ENCODE measurements at regions not wholly inside any gene's neighbourhood (a gene's known extent, or its start where the extent isn't known, plus 50 kb on each side); places are given as distances from the start of the nearest gene placed in this dataset.
A peak's percentile ranks its signal among the peaks of the same experiment; 100 is the strongest.

DNA sequence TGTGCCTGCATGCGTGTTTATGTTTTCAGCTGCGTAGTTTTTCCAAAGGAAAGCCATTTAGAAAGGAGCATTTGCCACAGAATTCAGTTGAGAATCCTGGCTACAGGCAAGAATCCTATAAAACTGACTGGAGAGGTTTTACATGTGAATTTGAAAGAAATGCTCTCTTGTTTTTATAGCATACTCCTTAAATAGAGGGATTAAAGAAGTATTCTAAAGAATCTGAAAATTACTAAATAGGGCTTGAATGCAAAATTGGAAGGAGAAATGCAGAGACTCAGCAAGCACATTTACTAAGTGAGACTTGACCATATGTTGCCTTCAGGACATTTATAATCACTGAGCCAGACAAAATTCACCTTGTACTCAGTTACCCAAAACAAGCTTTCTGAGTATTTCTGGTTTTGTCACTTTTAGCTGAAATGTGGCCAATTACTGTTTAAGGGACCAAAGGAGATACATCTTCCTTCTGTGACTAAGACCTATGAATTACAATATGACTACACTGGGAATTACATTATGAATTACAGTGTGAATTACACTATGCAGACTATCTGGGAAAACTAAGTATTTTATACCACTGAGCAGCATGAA, 107.4 kb upstream of the ASCC3 start:
- Mint-ChIP-seq H3K4me3 (no peak overlapping the region), H3K27me3 (ENCODE audit: low read depth) (peaks cover 2% of the 10 kb centered on the region), H3K27ac (no peak overlapping the region), H3K4me1 (ENCODE audit: low read depth) (no peaks in the 10 kb centered on the region), H3K9me3 (ENCODE audit: insufficient read depth) (no peaks in the 10 kb centered on the region), H3K36me3 (ENCODE audit: low read depth) (no peaks in the 10 kb centered on the region)
- ChIA-PET CTCF (no interaction called here), POLR2A (no interaction called here)
- DNase-seq (no peak), ATAC-seq (no peak)

DNA sequence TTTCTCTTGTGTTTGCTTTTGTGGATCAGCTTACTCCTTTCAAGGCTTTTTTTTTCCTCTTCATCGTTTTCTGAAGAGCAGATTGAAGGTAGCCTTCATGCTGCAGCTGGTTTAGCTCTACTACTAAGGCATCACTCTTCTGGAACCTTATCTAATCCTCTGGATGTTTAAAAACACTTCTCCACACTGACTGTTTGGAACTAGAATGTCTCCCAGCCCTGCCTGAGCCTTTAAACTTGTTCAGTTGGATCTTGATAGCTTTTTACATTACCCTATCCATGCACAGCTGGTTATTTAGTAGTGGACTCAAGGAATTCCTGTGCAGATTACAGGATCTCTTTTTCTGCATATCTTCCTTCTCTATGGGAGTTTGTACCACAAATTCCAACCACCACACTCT, 108.9 kb upstream of the ASCC3 start:
- H3K36me3 Mint-ChIP-seq (ENCODE audit: low read depth), result no peaks in the 10 kb centered on the region
- ATAC-seq (no peak), DNase-seq (no peak)
- H3K4me3 Mint-ChIP-seq, result no peak overlapping the region
- ChIA-PET POLR2A (no interaction called here), CTCF (no interaction called here)
- H3K4me1 Mint-ChIP-seq (ENCODE audit: low read depth), result no peaks in the 10 kb centered on the region
- no peaks in the 10 kb centered on the region for H3K9me3 Mint-ChIP-seq (ENCODE audit: insufficient read depth)
- no peak overlapping the region for H3K27ac Mint-ChIP-seq
- H3K27me3 Mint-ChIP-seq (ENCODE audit: low read depth), result peaks cover 2% of the 10 kb centered on the region

DNA sequence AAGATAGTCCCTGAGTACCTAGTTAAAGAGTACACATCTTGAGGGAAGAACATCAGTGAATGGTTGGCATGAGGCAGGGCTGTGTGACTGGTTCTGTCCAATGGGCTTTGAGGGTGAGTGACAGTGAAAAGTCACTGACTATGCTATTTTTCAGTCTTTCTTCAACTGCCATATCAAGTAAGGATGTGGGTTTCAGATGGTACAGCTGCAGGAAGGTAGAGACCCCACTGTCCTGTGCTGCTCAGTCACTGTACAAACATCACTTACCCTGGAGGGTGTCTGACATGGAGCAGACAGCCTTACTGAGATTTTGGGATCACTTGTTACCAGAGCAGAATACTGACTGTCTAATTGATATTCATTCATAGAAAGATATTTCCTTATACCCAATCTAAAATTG, 115.3 kb upstream of the ASCC3 start:
- Mint-ChIP-seq H3K27me3 (ENCODE audit: low read depth) (peaks cover 5% of the 10 kb centered on the region), H3K4me3 (no peak overlapping the region)
- no peak for ATAC-seq

DNA sequence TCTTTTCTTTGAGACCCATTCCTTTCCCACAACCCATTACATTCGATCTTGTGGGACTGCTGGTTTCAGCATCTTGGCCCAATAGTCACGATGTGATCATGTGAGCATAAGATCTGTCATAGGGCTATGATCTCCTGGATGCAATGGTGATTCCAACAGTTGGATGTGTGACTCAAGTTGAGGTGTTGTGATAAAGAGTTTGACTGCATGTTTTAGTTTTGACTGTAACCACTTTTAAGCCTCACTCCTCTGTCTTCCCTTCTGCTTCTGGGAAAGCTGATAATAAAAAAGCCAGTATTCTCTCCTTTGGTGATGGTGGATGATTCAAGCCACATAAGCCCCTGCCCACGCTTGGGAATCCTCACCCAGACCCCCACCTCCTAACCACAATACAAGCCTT, 117.0 kb upstream of the ASCC3 start:
- Mint-ChIP-seq H3K27ac (no peak overlapping the region), H3K4me3 (no peak overlapping the region), H3K9me3 (ENCODE audit: insufficient read depth) (peaks cover 6% of the 10 kb centered on the region), H3K36me3 (ENCODE audit: low read depth) (no peaks in the 10 kb centered on the region), H3K27me3 (ENCODE audit: low read depth) (peaks cover 2% of the 10 kb centered on the region), H3K4me1 (ENCODE audit: low read depth) (no peaks in the 10 kb centered on the region)
- POLR2A ChIA-PET, result no interaction called here
- ATAC-seq (no peak), DNase-seq (no peak)
- CTCF ChIA-PET, result no interaction called here

More for the DNA sequence above, 115.3 kb upstream of the ASCC3 start:
- DNase-seq, result no peak
- no peaks in the 10 kb centered on the region for H3K4me1 Mint-ChIP-seq (ENCODE audit: low read depth)
- H3K9me3 Mint-ChIP-seq (ENCODE audit: insufficient read depth), result no peaks in the 10 kb centered on the region
- ChIA-PET CTCF (no interaction called here), POLR2A (no interaction called here)
- no peak overlapping the region for H3K27ac Mint-ChIP-seq
- no peaks in the 10 kb centered on the region for H3K36me3 Mint-ChIP-seq (ENCODE audit: low read depth)

DNA sequence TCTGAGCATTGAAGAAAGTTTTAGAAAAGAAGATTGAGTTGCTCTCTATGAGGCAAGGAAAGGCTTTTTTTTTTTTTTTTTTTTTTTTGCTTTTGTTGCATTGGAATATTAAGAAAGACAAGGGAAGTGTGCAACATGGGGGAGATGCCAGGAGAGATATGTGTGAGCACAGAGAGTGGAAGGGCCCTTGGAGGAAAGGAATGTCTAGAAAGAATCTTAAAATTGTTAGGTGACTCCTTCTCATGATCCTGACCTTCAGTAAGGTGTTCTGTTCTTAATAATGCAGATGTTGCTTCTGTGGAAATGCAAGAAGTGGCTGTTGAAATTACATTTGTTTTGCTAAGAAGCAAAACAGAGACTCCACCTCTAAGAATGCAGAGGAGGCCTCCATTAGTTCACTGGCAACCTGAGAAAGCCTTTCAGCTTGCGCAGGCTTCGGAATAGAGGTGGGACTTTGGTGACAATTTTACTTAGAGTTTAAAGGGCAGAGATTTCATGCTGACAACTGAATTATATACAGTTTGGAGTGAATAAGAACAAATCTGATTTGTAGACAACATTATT, 118.0 kb upstream of the ASCC3 start:
- Mint-ChIP-seq H3K27me3 (ENCODE audit: low read depth) (peaks cover 2% of the 10 kb centered on the region), H3K36me3 (ENCODE audit: low read depth) (no peaks in the 10 kb centered on the region), H3K4me1 (ENCODE audit: low read depth) (no peaks in the 10 kb centered on the region), H3K9me3 (ENCODE audit: insufficient read depth) (peaks cover 6% of the 10 kb centered on the region), H3K4me3 (no peak overlapping the region), H3K27ac (no peak overlapping the region)
- no peak for ATAC-seq
- CTCF ChIA-PET, result no interaction called here
- DNase-seq, result no peak
- POLR2A ChIA-PET, result no interaction called here

DNA sequence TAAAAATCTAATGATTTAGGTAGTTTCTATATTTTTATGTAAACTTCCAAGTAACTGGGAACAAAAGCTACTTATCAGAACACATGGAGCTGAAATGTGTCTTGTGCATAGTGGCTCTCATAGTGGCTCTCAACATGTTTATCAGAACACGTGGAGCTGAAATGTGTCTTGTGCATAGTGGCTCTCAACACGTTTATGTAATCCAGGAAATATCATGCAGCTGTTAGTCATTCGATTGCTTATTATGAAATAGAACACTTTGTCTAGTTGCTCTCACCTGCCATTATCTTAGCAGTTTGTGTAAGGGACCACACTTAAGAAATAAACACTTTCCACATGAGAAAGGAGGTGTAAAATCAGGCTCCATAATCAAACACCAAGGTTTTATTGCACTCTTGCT, 119.2 kb upstream of the ASCC3 start:
- ATAC-seq (no peak), DNase-seq (no peak)
- peaks cover 2% of the 10 kb centered on the region for H3K27me3 Mint-ChIP-seq (ENCODE audit: low read depth)
- no peaks in the 10 kb centered on the region for H3K4me1 Mint-ChIP-seq (ENCODE audit: low read depth)
- H3K4me3 Mint-ChIP-seq, result no peak overlapping the region
- no peaks in the 10 kb centered on the region for H3K36me3 Mint-ChIP-seq (ENCODE audit: low read depth)
- no peak overlapping the region for H3K27ac Mint-ChIP-seq
- ChIA-PET CTCF (no interaction called here), POLR2A (no interaction called here)
- peaks cover 6% of the 10 kb centered on the region for H3K9me3 Mint-ChIP-seq (ENCODE audit: insufficient read depth)

DNA sequence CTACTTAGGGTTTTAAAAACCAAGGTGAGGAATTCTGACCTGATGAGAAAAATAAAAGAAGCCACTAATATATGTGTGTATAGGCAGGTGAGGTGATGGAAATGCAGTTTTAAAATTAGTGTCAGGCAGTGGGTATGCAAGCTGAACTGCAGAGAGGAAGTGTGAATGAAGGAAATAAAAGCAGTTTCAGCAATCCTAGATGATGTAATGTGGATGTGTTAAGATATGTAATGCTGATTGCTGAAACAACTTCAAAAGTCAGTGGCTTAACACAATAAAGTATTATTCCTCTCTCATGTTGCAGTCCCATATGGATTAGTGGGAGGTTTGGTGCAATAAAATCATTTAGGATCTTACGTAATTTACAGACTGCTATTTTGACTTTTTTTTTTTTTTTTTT, 119.9 kb upstream of the ASCC3 start:
- DNase-seq (no peak), ATAC-seq (no peak)
- H3K9me3 Mint-ChIP-seq (ENCODE audit: insufficient read depth), result peaks cover 6% of the 10 kb centered on the region
- POLR2A ChIA-PET, result no interaction called here
- no peaks in the 10 kb centered on the region for H3K4me1 Mint-ChIP-seq (ENCODE audit: low read depth)
- no peak overlapping the region for H3K27ac Mint-ChIP-seq
- peaks cover 2% of the 10 kb centered on the region for H3K27me3 Mint-ChIP-seq (ENCODE audit: low read depth)
- CTCF ChIA-PET, result no interaction called here
- H3K4me3 Mint-ChIP-seq, result no peak overlapping the region
- H3K36me3 Mint-ChIP-seq (ENCODE audit: low read depth), result no peaks in the 10 kb centered on the region

DNA sequence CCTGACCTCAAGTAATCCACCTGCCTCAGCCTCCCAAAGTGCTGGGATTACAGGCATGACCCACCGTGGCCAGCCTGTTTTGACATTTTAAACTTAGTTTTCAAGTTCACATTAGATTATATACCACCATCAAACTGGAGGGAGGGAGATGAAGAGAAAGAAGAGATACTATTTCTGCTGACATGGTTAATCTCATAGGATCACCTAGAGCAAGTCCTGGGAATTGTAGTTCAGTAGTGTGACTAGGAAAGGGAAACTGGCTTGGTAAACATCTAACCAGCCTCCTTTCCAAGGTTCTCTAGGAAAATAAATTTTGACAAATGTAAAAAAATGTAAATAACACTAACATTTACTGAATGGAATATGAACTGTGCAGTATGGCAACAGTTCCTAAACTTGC, 120.5 kb upstream of the ASCC3 start:
- H3K4me1 Mint-ChIP-seq (ENCODE audit: low read depth), result no peaks in the 10 kb centered on the region
- H3K27me3 Mint-ChIP-seq (ENCODE audit: low read depth), result peaks cover 2% of the 10 kb centered on the region
- H3K36me3 Mint-ChIP-seq (ENCODE audit: low read depth), result no peaks in the 10 kb centered on the region
- no peak overlapping the region for H3K4me3 Mint-ChIP-seq
- CTCF ChIA-PET, result no interaction called here
- peaks cover 6% of the 10 kb centered on the region for H3K9me3 Mint-ChIP-seq (ENCODE audit: insufficient read depth)
- POLR2A ChIA-PET, result no interaction called here
- ATAC-seq (no peak), DNase-seq (no peak)
- no peak overlapping the region for H3K27ac Mint-ChIP-seq

DNA sequence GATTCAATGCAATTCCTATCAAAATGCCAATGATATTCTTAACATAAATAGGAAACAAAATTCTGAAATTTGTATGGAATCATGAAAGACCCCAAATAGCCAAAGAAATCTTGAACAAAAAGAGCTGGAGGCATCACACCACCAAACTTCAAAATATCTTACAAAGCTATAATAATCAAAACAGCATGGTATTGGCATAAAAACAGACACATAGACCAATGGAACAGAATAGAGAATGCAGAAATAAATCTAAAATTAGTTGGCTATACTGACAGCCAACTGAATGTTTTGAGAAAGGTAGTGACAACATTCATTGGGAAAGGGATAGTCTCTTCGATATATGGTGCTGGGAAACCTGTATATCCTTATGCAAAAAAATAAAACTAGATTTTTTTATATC, 121.9 kb upstream of the ASCC3 start:
- H3K36me3 Mint-ChIP-seq (ENCODE audit: low read depth), result no peaks in the 10 kb centered on the region
- H3K4me3 Mint-ChIP-seq, result no peak overlapping the region
- no peak overlapping the region for H3K27ac Mint-ChIP-seq
- peaks cover 6% of the 10 kb centered on the region for H3K9me3 Mint-ChIP-seq (ENCODE audit: insufficient read depth)
- peaks cover 2% of the 10 kb centered on the region for H3K27me3 Mint-ChIP-seq (ENCODE audit: low read depth)
- POLR2A ChIA-PET, result no interaction called here
- ATAC-seq, result no peak
- H3K4me1 Mint-ChIP-seq (ENCODE audit: low read depth), result no peaks in the 10 kb centered on the region
- DNase-seq, result no peak
- CTCF ChIA-PET, result no interaction called here

DNA sequence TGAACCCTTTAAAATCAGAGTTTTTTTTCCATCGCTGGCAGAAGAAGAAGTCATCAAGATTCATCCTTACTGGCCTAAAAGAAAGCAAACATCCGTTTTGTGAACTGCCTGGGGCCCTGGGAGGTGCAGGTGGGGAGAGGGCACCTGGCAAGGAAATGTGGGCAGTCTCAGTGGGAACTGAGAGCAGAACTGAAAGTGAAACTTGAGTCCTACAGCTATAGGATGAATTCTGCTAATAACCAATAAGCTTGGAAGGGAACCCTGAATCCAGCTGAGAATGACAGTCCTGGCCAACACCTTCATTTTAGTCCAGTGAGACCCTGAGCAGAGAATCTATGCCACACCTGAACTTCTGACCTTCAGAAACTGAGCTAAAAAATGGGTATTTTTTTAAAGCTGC, 130.1 kb upstream of the ASCC3 start:
- H3K27me3 Mint-ChIP-seq (ENCODE audit: low read depth), result peaks cover under 1% of the 10 kb centered on the region
- H3K4me1 Mint-ChIP-seq (ENCODE audit: low read depth), result peaks cover 9% of the 10 kb centered on the region
- ATAC-seq (peak; percentile 74), DNase-seq (peak; percentile 23)
- H3K36me3 Mint-ChIP-seq (ENCODE audit: low read depth), result no peaks in the 10 kb centered on the region
- no peak overlapping the region for H3K4me3 Mint-ChIP-seq
- ChIA-PET POLR2A (no interaction called here), CTCF (no interaction called here)
- H3K9me3 Mint-ChIP-seq (ENCODE audit: insufficient read depth), result no peaks in the 10 kb centered on the region
- no peak overlapping the region for H3K27ac Mint-ChIP-seq

DNA sequence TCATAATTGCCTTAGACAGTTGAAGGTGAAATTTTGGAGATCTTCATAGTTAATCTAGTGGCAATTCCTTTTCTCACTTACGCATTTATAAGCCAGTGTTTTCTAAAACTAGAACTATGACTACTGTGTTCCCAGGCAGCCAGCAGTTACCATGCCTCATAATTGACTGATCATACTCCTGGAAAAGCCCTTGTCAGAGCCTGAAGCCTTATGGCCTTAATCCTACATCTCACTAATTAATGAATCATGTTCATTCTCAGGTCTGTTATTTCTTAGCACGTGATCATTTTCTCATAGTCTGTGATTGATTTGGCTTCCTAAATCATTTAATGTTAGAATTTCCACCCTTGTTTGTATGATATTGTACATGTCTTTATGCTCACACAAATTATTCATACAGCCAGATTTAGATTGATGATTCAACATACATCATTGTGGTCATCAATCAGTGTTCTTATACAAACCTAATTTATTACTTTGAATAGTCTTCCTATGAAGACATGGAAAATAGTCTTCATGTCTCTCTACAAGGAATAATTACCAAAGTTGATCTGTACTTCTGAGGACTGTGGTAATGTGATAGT, 132.6 kb upstream of the ASCC3 start:
- H3K27me3 Mint-ChIP-seq (ENCODE audit: low read depth), result peaks cover 2% of the 10 kb centered on the region
- H3K4me1 Mint-ChIP-seq (ENCODE audit: low read depth), result peaks cover 9% of the 10 kb centered on the region
- H3K4me3 Mint-ChIP-seq, result no peak overlapping the region
- H3K27ac Mint-ChIP-seq, result no peak overlapping the region
- POLR2A ChIA-PET, result no interaction called here
- no peaks in the 10 kb centered on the region for H3K9me3 Mint-ChIP-seq (ENCODE audit: insufficient read depth)
- CTCF ChIA-PET, result no interaction called here
- H3K36me3 Mint-ChIP-seq (ENCODE audit: low read depth), result no peaks in the 10 kb centered on the region
- ATAC-seq (no peak), DNase-seq (no peak)

DNA sequence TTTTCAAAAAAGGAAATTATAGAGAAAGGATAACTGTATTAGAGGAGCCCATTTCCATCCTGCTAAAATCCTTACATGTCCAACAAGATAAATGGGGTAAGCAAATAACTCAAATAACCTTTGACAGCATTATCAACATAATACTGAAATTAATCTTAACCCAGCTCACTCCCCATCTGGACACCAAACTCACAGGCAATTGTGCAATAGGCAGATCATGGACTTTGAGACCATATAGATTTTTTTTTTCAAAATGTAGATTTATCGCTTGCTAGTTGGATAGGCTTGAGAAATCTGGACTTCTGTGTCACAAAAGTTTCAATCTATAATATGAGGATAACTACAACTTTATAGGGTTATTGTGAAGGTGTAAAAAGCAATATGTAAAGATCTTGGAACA, 134.4 kb upstream of the ASCC3 start:
- no peak overlapping the region for H3K4me3 Mint-ChIP-seq
- H3K36me3 Mint-ChIP-seq (ENCODE audit: low read depth), result no peaks in the 10 kb centered on the region
- H3K4me1 Mint-ChIP-seq (ENCODE audit: low read depth), result peaks cover 9% of the 10 kb centered on the region
- no peaks in the 10 kb centered on the region for H3K9me3 Mint-ChIP-seq (ENCODE audit: insufficient read depth)
- peaks cover 2% of the 10 kb centered on the region for H3K27me3 Mint-ChIP-seq (ENCODE audit: low read depth)
- ATAC-seq (no peak), DNase-seq (no peak)
- POLR2A ChIA-PET, result no interaction called here
- H3K27ac Mint-ChIP-seq, result no peak overlapping the region
- CTCF ChIA-PET, result no interaction called here

DNA sequence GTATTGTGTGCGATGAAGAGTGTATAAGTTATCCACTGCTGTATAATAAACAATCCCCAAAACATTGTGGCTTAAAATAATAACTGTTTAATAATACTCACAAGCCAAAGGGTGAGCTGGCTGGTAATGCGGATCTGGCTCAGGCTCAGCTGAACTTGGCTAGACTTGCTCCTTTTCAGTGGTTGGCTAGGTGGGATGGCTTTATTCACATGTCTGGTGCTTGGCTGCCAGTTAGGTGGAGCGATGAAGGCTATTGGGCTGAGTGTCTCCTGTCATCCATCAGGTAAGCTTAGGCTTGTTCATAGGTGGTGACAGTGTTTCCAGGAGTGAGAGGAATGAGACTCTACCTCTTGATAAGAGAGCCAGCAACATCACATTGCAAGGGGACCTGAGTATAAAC, 135.0 kb upstream of the ASCC3 start:
- H3K9me3 Mint-ChIP-seq (ENCODE audit: insufficient read depth), result no peaks in the 10 kb centered on the region
- ATAC-seq (no peak), DNase-seq (no peak)
- peaks cover 4% of the 10 kb centered on the region for H3K4me1 Mint-ChIP-seq (ENCODE audit: low read depth)
- peaks cover 2% of the 10 kb centered on the region for H3K27me3 Mint-ChIP-seq (ENCODE audit: low read depth)
- POLR2A ChIA-PET, result no interaction called here
- no peak overlapping the region for H3K27ac Mint-ChIP-seq
- H3K36me3 Mint-ChIP-seq (ENCODE audit: low read depth), result no peaks in the 10 kb centered on the region
- CTCF ChIA-PET, result no interaction called here
- H3K4me3 Mint-ChIP-seq, result no peak overlapping the region
